Liver (tissue), 8 donors: ENCODE measurements at regions not wholly inside any gene's neighbourhood (a gene's known extent, or its start where the extent isn't known, plus 50 kb on each side); places are given as distances from the start of the nearest gene placed in this dataset.

ENCODE experiments used
- DNase-seq: peaks from one replicate; pipeline ENCODE4 v3.0.0-alpha.2; 2017; ENCODE audit warnings: low spot score
- H3K27ac ChIP-seq, 2 donors: one replicate each; pipeline ENCODE4 v1.7.0; 2013; ENCODE audit warnings: inconsistent platforms in 2 of 2, low read length in 2 of 2, control low read depth in 1 of 2, low read depth in 1 of 2, mild to moderate bottlenecking in 1 of 2
- H3K27me3 ChIP-seq, 4 donors: one replicate each; pipeline versions ENCODE4 v1.6.1 to v1.7.0; 2013; ENCODE audit warnings: low read length in 3 of 4, inconsistent platforms in 1 of 4, mild to moderate bottlenecking in 1 of 4, moderate library complexity in 1 of 4; ENCODE audit not compliant: control insufficient read depth in 4 of 4, insufficient read depth in 4 of 4
- H3K36me3 ChIP-seq, 4 donors: one replicate each; pipeline versions ENCODE4 v1.6.1 to v1.7.0; 2013; ENCODE audit warnings: low read length in 3 of 4, mild to moderate bottlenecking in 3 of 4, low read depth in 1 of 4, moderate library complexity in 1 of 4; ENCODE audit not compliant: control insufficient read depth in 4 of 4, insufficient read depth in 3 of 4
- H3K4me1 ChIP-seq, 4 donors: one replicate each; pipeline versions ENCODE4 v1.6.1 to v1.7.0; 2013; ENCODE audit warnings: low read length in 3 of 4, mild to moderate bottlenecking in 3 of 4, moderate library complexity in 1 of 4; ENCODE audit not compliant: control insufficient read depth in 4 of 4, insufficient read depth in 4 of 4
- H3K4me3 ChIP-seq, 3 donors: one replicate each; pipeline versions ENCODE4 v1.6.1 to v1.7.0; 2013; ENCODE audit warnings: low read length in 3 of 3, control low read depth in 1 of 3, low read depth in 1 of 3, mild to moderate bottlenecking in 1 of 3
- H3K9ac ChIP-seq, 2 donors: one replicate each; pipeline ENCODE4 v1.7.0; 2013; ENCODE audit warnings: low read length in 2 of 2, mild to moderate bottlenecking in 2 of 2, moderate library complexity in 2 of 2, control low read depth in 1 of 2, low read depth in 1 of 2
- H3K9me3 ChIP-seq, 4 donors: one replicate each; pipeline versions ENCODE4 v1.6.1 to v1.7.0; 2013; ENCODE audit warnings: low read length in 3 of 4; ENCODE audit not compliant: control insufficient read depth in 4 of 4
- EGR1 ChIP-seq, 2 donors: IDR thresholded peaks; 2 replicates each; pipeline ENCODE4 v1.6.1; 2016 to 2018; ENCODE audit warnings: antibody characterized with exemption in 2 of 2, low read depth in 2 of 2
- FOXA2 ChIP-seq: IDR thresholded peaks from 2 replicates; pipeline ENCODE4 v1.6.1; 2016; ENCODE audit warnings: antibody characterized with exemption
- GABPA ChIP-seq, 2 donors: IDR thresholded peaks in 1 of 2; conservative IDR thresholded peaks in 1 of 2; 2 replicates each; pipeline ENCODE4 v1.6.1; 2016; ENCODE audit warnings: antibody characterized with exemption in 2 of 2, mild to moderate bottlenecking in 1 of 2, moderate library complexity in 1 of 2
- HNF4A ChIP-seq, 2 donors: conservative IDR thresholded peaks; 2 replicates each; pipeline ENCODE4 v1.6.1; 2016; ENCODE audit warnings: antibody characterized with exemption in 2 of 2, mild to moderate bottlenecking in 2 of 2
- HNF4G ChIP-seq: IDR thresholded peaks from 2 replicates; pipeline ENCODE4 v1.6.1; 2016; ENCODE audit warnings: antibody characterized with exemption
- JUND ChIP-seq, 2 donors: IDR thresholded peaks; 2 replicates each; pipeline ENCODE4 v1.6.1; 2016; ENCODE audit warnings: antibody characterized with exemption in 2 of 2
- NR2F2 ChIP-seq: IDR thresholded peaks from 2 replicates; pipeline ENCODE4 v1.6.1; 2016; ENCODE audit warnings: antibody characterized with exemption
- RAD21 ChIP-seq, 2 donors: IDR thresholded peaks; 2 replicates each; pipeline ENCODE4 v1.6.1; 2016; ENCODE audit warnings: antibody characterized with exemption in 2 of 2, mild to moderate bottlenecking in 2 of 2
- RXRA ChIP-seq, 2 donors: IDR thresholded peaks; 2 replicates each; pipeline ENCODE4 v1.6.1; 2017 to 2018; ENCODE audit warnings: antibody characterized with exemption in 2 of 2, mild to moderate bottlenecking in 1 of 2
- SP1 ChIP-seq: IDR thresholded peaks from 2 replicates; pipeline ENCODE4 v1.6.1; 2018; ENCODE audit warnings: antibody characterized with exemption, mild to moderate bottlenecking
- TAF1 ChIP-seq: conservative IDR thresholded peaks from 2 replicates; pipeline ENCODE4 v1.6.1; 2016; ENCODE audit warnings: antibody characterized with exemption, mild to moderate bottlenecking
- YY1 ChIP-seq: IDR thresholded peaks from 2 replicates; pipeline ENCODE4 v1.6.1; 2016; ENCODE audit warnings: antibody characterized with exemption, mild to moderate bottlenecking
- WGBS: extraction: QIAGEN DNeasy Blood & Tissue Kit; methylation state at CpG from one replicate; pipeline ENCODE4 v1.1.7; 2013; 5-methylcytosine and 5-hydroxymethylcytosine counted together
- TF ChIP-seq, protein P1 (sequence below): fragments of 150-350 bp; IDR thresholded peaks from 2 replicates; pipeline ENCODE4 v1.5.1; 2017; ENCODE audit warnings: improper control_type of control experiment, low read depth, low read length; ENCODE audit not compliant: missing input control
- TF ChIP-seq, protein P2 (sequence below): IDR thresholded peaks from 2 replicates; pipeline ENCODE4 v1.6.1; 2016; ENCODE audit warnings: antibody characterized with exemption
- TF ChIP-seq, protein P3 (sequence below): IDR thresholded peaks from 2 replicates; pipeline ENCODE4 v1.6.1; 2016; ENCODE audit warnings: antibody characterized with exemption
- TF ChIP-seq, protein P4 (sequence below): IDR thresholded peaks from 2 replicates; pipeline ENCODE4 v1.6.1; 2016; ENCODE audit warnings: antibody characterized with exemption, mild to moderate bottlenecking
- TF ChIP-seq, protein P5 (sequence below): IDR thresholded peaks from 2 replicates; pipeline ENCODE4 v1.6.1; 2016; ENCODE audit warnings: antibody characterized with exemption
- donor health status: healthy.
- donor health status: healthy.
- donor health status: healthy.
- donor health status: healthy.
- donor health status: healthy.

DNA sequence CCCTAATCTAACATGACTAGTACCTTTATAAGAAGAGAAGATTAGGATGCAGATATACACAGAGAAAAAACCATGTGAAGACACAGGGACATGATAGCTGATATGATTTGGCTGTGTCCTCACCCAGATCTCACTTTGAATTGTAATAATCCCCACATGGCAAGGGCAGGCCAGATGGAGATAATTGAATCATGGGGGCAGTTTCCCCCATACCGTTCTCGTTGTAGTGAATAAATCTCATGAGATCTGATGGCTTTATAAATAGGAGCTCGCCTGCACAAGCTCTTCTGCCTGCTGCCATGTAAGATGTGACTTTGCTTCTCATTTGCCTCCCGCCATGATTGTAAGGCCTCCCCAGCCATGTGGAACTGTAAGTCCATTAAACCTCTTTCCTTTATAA is 364.3 kb downstream of the FBXW7 start:
- H3K27ac ChIP-seq, result no peak overlapping the region
- no peak for DNase-seq
- no peaks in the 10 kb centered on the region for H3K27me3 ChIP-seq
- TF ChIP-seq GABPA (IDR thresholded peaks at IDR 0.05 in 1 of 2, conservative IDR thresholded peaks at IDR 0.05 in 1 of 2) (no peak), NR2F2 (no peak), HNF4G (no peak), RXRA (IDR thresholded peaks at IDR 0.05) (no peak), JUND (IDR thresholded peaks at IDR 0.05) (no peak), SP1 (no peak)
- TF ChIP-seq, protein P1, sequence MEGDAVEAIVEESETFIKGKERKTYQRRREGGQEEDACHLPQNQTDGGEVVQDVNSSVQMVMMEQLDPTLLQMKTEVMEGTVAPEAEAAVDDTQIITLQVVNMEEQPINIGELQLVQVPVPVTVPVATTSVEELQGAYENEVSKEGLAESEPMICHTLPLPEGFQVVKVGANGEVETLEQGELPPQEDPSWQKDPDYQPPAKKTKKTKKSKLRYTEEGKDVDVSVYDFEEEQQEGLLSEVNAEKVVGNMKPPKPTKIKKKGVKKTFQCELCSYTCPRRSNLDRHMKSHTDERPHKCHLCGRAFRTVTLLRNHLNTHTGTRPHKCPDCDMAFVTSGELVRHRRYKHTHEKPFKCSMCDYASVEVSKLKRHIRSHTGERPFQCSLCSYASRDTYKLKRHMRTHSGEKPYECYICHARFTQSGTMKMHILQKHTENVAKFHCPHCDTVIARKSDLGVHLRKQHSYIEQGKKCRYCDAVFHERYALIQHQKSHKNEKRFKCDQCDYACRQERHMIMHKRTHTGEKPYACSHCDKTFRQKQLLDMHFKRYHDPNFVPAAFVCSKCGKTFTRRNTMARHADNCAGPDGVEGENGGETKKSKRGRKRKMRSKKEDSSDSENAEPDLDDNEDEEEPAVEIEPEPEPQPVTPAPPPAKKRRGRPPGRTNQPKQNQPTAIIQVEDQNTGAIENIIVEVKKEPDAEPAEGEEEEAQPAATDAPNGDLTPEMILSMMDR, result no peak
- TF ChIP-seq, protein P2, sequence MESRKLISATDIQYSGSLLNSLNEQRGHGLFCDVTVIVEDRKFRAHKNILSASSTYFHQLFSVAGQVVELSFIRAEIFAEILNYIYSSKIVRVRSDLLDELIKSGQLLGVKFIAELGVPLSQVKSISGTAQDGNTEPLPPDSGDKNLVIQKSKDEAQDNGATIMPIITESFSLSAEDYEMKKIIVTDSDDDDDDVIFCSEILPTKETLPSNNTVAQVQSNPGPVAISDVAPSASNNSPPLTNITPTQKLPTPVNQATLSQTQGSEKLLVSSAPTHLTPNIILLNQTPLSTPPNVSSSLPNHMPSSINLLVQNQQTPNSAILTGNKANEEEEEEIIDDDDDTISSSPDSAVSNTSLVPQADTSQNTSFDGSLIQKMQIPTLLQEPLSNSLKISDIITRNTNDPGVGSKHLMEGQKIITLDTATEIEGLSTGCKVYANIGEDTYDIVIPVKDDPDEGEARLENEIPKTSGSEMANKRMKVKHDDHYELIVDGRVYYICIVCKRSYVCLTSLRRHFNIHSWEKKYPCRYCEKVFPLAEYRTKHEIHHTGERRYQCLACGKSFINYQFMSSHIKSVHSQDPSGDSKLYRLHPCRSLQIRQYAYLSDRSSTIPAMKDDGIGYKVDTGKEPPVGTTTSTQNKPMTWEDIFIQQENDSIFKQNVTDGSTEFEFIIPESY, result no peak
- TF ChIP-seq, protein P3, sequence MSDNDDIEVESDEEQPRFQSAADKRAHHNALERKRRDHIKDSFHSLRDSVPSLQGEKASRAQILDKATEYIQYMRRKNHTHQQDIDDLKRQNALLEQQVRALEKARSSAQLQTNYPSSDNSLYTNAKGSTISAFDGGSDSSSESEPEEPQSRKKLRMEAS, result no peak
- TF ChIP-seq, protein P4, sequence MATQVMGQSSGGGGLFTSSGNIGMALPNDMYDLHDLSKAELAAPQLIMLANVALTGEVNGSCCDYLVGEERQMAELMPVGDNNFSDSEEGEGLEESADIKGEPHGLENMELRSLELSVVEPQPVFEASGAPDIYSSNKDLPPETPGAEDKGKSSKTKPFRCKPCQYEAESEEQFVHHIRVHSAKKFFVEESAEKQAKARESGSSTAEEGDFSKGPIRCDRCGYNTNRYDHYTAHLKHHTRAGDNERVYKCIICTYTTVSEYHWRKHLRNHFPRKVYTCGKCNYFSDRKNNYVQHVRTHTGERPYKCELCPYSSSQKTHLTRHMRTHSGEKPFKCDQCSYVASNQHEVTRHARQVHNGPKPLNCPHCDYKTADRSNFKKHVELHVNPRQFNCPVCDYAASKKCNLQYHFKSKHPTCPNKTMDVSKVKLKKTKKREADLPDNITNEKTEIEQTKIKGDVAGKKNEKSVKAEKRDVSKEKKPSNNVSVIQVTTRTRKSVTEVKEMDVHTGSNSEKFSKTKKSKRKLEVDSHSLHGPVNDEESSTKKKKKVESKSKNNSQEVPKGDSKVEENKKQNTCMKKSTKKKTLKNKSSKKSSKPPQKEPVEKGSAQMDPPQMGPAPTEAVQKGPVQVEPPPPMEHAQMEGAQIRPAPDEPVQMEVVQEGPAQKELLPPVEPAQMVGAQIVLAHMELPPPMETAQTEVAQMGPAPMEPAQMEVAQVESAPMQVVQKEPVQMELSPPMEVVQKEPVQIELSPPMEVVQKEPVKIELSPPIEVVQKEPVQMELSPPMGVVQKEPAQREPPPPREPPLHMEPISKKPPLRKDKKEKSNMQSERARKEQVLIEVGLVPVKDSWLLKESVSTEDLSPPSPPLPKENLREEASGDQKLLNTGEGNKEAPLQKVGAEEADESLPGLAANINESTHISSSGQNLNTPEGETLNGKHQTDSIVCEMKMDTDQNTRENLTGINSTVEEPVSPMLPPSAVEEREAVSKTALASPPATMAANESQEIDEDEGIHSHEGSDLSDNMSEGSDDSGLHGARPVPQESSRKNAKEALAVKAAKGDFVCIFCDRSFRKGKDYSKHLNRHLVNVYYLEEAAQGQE, result no peak
- H3K9me3 ChIP-seq, result no peaks in the 10 kb centered on the region
- H3K36me3 ChIP-seq, result no peaks in the 10 kb centered on the region
- 61% methylated on average over 4 of the region's 4 CpGs for WGBS
- no peak overlapping the region for H3K9ac ChIP-seq
- H3K4me3 ChIP-seq, result no peak overlapping the region
- H3K4me1 ChIP-seq, result no peaks in the 10 kb centered on the region

DNA sequence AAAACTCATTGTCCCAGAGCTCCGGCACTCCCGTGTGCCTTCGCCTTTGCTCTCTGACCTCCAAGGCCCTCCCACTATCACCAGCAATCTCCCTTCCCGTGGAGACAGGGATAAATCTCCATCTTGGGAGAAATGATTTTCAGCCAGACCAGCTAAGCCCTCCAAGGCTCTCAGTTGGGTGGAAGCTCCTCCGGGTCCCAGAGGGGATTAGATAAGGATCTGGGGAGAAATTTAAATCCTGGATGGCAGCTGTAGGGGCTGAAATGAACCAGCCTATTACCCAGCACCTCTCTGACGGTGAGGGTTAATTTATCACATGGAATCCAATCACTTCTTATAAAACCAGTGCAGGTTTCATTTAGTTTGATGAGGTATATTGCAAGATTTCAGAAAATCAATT is 366.2 kb downstream of the FBXW7 start:
- Histone ChIP-seq H3K27me3 (no peaks in the 10 kb centered on the region), H3K27ac (no peak overlapping the region), H3K4me3 (no peak overlapping the region), H3K36me3 (no peaks in the 10 kb centered on the region), H3K9me3 (no peaks in the 10 kb centered on the region), H3K9ac (no peak overlapping the region), H3K4me1 (no peaks in the 10 kb centered on the region)
- TF ChIP-seq YY1 (no peak), RXRA (IDR thresholded peaks at IDR 0.05) (no peak), HNF4G (no peak), FOXA2 (no peak), RAD21 (IDR thresholded peaks at IDR 0.05) (no peak), TAF1 (no peak), HNF4A (conservative IDR thresholded peaks at IDR 0.05) (no peak), SP1 (no peak), EGR1 (IDR thresholded peaks at IDR 0.05; ENCODE audit: low read depth in 2 of 2) (no peak)
- TF ChIP-seq, protein P1, result no peak
- TF ChIP-seq, protein P2, result no peak
- TF ChIP-seq, protein P5, sequence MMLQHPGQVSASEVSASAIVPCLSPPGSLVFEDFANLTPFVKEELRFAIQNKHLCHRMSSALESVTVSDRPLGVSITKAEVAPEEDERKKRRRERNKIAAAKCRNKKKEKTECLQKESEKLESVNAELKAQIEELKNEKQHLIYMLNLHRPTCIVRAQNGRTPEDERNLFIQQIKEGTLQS, result no peak
- DNase-seq, result no peak
- 38% methylated on average over 6 of the region's 6 CpGs for WGBS
